H9 (cell line): ENCODE measurements at regions not wholly inside any gene's neighbourhood (a gene's known extent, or its start where the extent isn't known, plus 50 kb on each side); places are given as distances from the start of the nearest gene placed in this dataset.

Experiments
- DNase-seq: peaks from one replicate; pipeline ENCODE4 v3.0.0-alpha.2; 2017
- H2AFZ ChIP-seq: one replicate; pipeline ENCODE4 v1.6.1; 2013; ENCODE audit warnings: mild to moderate bottlenecking, low read length, control low read depth, moderate library complexity
- H2AK5ac ChIP-seq: 2 replicates; pipeline ENCODE4 v1.6.1; 2013; ENCODE audit warnings: low read length, control low read depth, mixed read lengths; ENCODE audit not compliant: insufficient read length
- H2BK120ac ChIP-seq: one replicate; pipeline ENCODE4 v1.6.1; 2013; ENCODE audit warnings: low read depth, mild to moderate bottlenecking, low read length, control low read depth, inconsistent platforms; ENCODE audit not compliant: poor library complexity, severe bottlenecking
- H2BK12ac ChIP-seq: 2 replicates; pipeline ENCODE4 v1.6.1; 2013; ENCODE audit warnings: low read length, control low read depth, mixed read lengths, low read depth; ENCODE audit not compliant: insufficient read length
- H2BK15ac ChIP-seq: 2 replicates; pipeline ENCODE4 v1.6.1; 2013; ENCODE audit warnings: low read depth, low read length, control low read depth
- H2BK20ac ChIP-seq: one replicate; pipeline ENCODE4 v1.6.1; 2013; ENCODE audit warnings: low read depth, mild to moderate bottlenecking, low read length, control low read depth, inconsistent platforms; ENCODE audit not compliant: poor library complexity, severe bottlenecking
- H2BK5ac ChIP-seq: 2 replicates; pipeline ENCODE4 v1.6.1; 2013; ENCODE audit warnings: low read length, control low read depth, mixed read lengths; ENCODE audit not compliant: insufficient read length
- H3K14ac ChIP-seq: 2 replicates; pipeline ENCODE4 v1.6.1; 2013; ENCODE audit warnings: low read length, control low read depth; ENCODE audit not compliant: insufficient read depth
- H3K18ac ChIP-seq: 2 replicates; pipeline ENCODE4 v1.6.1; 2013; ENCODE audit warnings: low read depth, mild to moderate bottlenecking, mixed read lengths, low read length, control low read depth; ENCODE audit not compliant: insufficient read length
- H3K23ac ChIP-seq: 2 replicates; pipeline ENCODE4 v1.6.1; 2013; ENCODE audit warnings: low read length, control low read depth, mixed read lengths, low read depth; ENCODE audit not compliant: insufficient read length
- H3K23me2 ChIP-seq: 2 replicates; pipeline ENCODE4 v1.6.1; 2013; ENCODE audit warnings: low read depth, mild to moderate bottlenecking, mixed read lengths, low read length, control low read depth; ENCODE audit not compliant: insufficient read length, poor library complexity, severe bottlenecking
- H3K27ac ChIP-seq: 2 replicates; pipeline ENCODE4 v1.5.1; 2013; ENCODE audit warnings: low read length, control low read depth, mixed read lengths, low read depth; ENCODE audit not compliant: insufficient read length
- H3K27me3 ChIP-seq: 2 replicates; pipeline ENCODE4 v1.6.1; 2013; ENCODE audit warnings: low read length, control low read depth, inconsistent platforms; ENCODE audit not compliant: insufficient read depth
- H3K4ac ChIP-seq: 2 replicates; pipeline ENCODE4 v1.6.1; 2013; ENCODE audit warnings: low read depth, mild to moderate bottlenecking, control low read depth, inconsistent platforms, low read length, moderate library complexity
- H3K4me1 ChIP-seq: 2 replicates; pipeline ENCODE4 v1.6.1; 2013; ENCODE audit warnings: low read length, control low read depth, inconsistent platforms; ENCODE audit not compliant: insufficient read depth
- H3K4me2 ChIP-seq: 2 replicates; pipeline ENCODE4 v1.6.1; 2013; ENCODE audit warnings: low read length, control low read depth, mixed read lengths; ENCODE audit not compliant: insufficient read length, insufficient read depth
- H3K56ac ChIP-seq: 2 replicates; pipeline ENCODE4 v1.6.1; 2013; ENCODE audit warnings: low read depth, mild to moderate bottlenecking, mixed read lengths, low read length, control low read depth; ENCODE audit not compliant: insufficient read length
- H3K79me1 ChIP-seq: 2 replicates; pipeline ENCODE4 v1.6.1; 2013; ENCODE audit warnings: low read depth, mild to moderate bottlenecking, moderate library complexity, low read length, control low read depth, inconsistent platforms; ENCODE audit not compliant: insufficient read depth, poor library complexity, severe bottlenecking
- H3K79me2 ChIP-seq: 2 replicates; pipeline ENCODE4 v1.6.1; 2013; ENCODE audit warnings: low read length, control low read depth, inconsistent platforms; ENCODE audit not compliant: insufficient read depth
- H3K9ac ChIP-seq: 2 replicates; pipeline ENCODE4 v1.6.1; 2013; ENCODE audit warnings: low read length, control low read depth, mixed read lengths; ENCODE audit not compliant: insufficient read length; ENCODE audit errors: extremely low read depth
- H3K9me3 ChIP-seq: one replicate; pipeline ENCODE4 v1.6.1; 2013; ENCODE audit warnings: low read depth, low read length, inconsistent platforms; ENCODE audit not compliant: control insufficient read depth
- H3T11ph ChIP-seq: one replicate; pipeline ENCODE4 v1.6.1; 2013; ENCODE audit warnings: mild to moderate bottlenecking, low read length, control low read depth, inconsistent platforms
- H4K20me1 ChIP-seq: one replicate; pipeline ENCODE4 v1.6.1; 2013; ENCODE audit not compliant: control insufficient read depth, insufficient read length, insufficient read depth
- H4K5ac ChIP-seq: 2 replicates; pipeline ENCODE4 v1.6.1; 2013; ENCODE audit warnings: low read depth, mild to moderate bottlenecking, mixed read lengths, low read length, control low read depth; ENCODE audit not compliant: insufficient read length
- H4K8ac ChIP-seq: replicated peaks from 2 replicates; pipeline ENCODE4 v1.6.1; 2013; ENCODE audit warnings: low read length, control low read depth, mixed read lengths, low read depth; ENCODE audit not compliant: insufficient read length
- H4K91ac ChIP-seq: 2 replicates; pipeline ENCODE4 v1.6.1; 2013; ENCODE audit warnings: low read depth, mild to moderate bottlenecking, moderate library complexity, mixed read lengths, low read length, control low read depth; ENCODE audit not compliant: insufficient read length
- H3K27ac Mint-ChIP-seq, 3 experiments: 2 replicates in 2 of 3; 3 replicates in 1 of 3; pipeline ENCODE4 v1.8.0; 2020 to 2021; ENCODE audit warnings: mixed read lengths in 3 of 3, mild to moderate bottlenecking in 1 of 3, moderate library complexity in 1 of 3
- H3K27me3 Mint-ChIP-seq: 2 replicates; pipeline ENCODE4 v1.8.0; 2021; ENCODE audit warnings: low read depth, mild to moderate bottlenecking, moderate library complexity, mixed read lengths
- H3K36me3 Mint-ChIP-seq, 3 experiments: 2 replicates in 2 of 3; 3 replicates in 1 of 3; pipeline ENCODE4 v1.8.0; 2020 to 2021; ENCODE audit warnings: low read depth in 3 of 3, mixed read lengths in 3 of 3; ENCODE audit not compliant: insufficient read depth in 1 of 3
- H3K4me1 Mint-ChIP-seq, 2 experiments: 2 replicates each; pipeline ENCODE4 v1.8.0; 2020; ENCODE audit warnings: mixed read lengths in 2 of 2
- H3K4me3 Mint-ChIP-seq, 2 experiments: 2 replicates in 1 of 2; 3 replicates in 1 of 2; pipeline ENCODE4 v1.8.0; 2020 to 2021; ENCODE audit warnings: mild to moderate bottlenecking in 2 of 2, mixed read lengths in 2 of 2, moderate library complexity in 1 of 2
- H3K9me3 Mint-ChIP-seq, 2 experiments: 2 replicates in 1 of 2; 3 replicates in 1 of 2; pipeline ENCODE4 v1.8.0; 2020; ENCODE audit warnings: mild to moderate bottlenecking in 2 of 2, mixed read lengths in 2 of 2, moderate library complexity in 1 of 2
- CTCF ChIP-seq: fragments of 200-600 bp; sonication (generic); conservative IDR thresholded peaks from 3 replicates; pipeline ENCODE4 v1.8.0; 2021; ENCODE audit warnings: antibody characterized with exemption, mild to moderate bottlenecking
- WGBS: extraction: QIAGEN DNeasy Blood & Tissue Kit; methylation state at CpG from one replicate; pipeline ENCODE4 v1.1.7; 2013; ENCODE audit warnings: missing lambda C conversion rate, low lambda C conversion rate, mixed read lengths; ENCODE audit not compliant: insufficient read length; ENCODE audit errors: extremely low coverage; 5-methylcytosine and 5-hydroxymethylcytosine counted together

GRCh38 chr1:22379566-22379965, 72.1 kb upstream of the ZBTB40 start:
- Histone ChIP-seq H3K27ac (no peak overlapping the region), H2BK12ac (no peak overlapping the region), H4K91ac (no peak overlapping the region), H3K14ac (no peak overlapping the region), H2BK120ac (no peak overlapping the region), H3K23ac (no peak overlapping the region), H3K79me2 (no peaks in the 10 kb centered on the region), H3K18ac (no peak overlapping the region), H3T11ph (no peak overlapping the region), H3K79me1 (no peaks in the 10 kb centered on the region), H4K5ac (no peak overlapping the region), H4K20me1 (no peaks in the 10 kb centered on the region), H3K56ac (no peak overlapping the region), H2AK5ac (no peak overlapping the region), H3K9ac (no peak overlapping the region), H4K8ac (no peak overlapping the region), H2AFZ (no peak overlapping the region), H2BK15ac (no peak overlapping the region), H3K4ac (no peak overlapping the region), H2BK5ac (no peak overlapping the region), H3K9me3 (no peaks in the 10 kb centered on the region), H3K4me2 (no peak overlapping the region), H2BK20ac (no peak overlapping the region), H3K4me1 (no peaks in the 10 kb centered on the region; the same call in 1 of the 2 replicates), H3K27me3 (no peaks in the 10 kb centered on the region), H3K23me2 (no peaks in the 10 kb centered on the region)
- no CpG with 5 or more reads among the region's 7 CpGs for WGBS
- no peaks in the 10 kb centered on the region for H3K36me3 Mint-ChIP-seq
- no peaks in the 10 kb centered on the region; a peak in 1 of 5 replicates for H3K9me3 Mint-ChIP-seq
- H3K27me3 Mint-ChIP-seq: peaks cover 4% of the 10 kb centered on the region; the same call in 1 of the 2 replicates
- H3K4me3 Mint-ChIP-seq: no peak overlapping the region
- peaks cover 20 to 29% of the 10 kb centered on the region in 2 experiments for H3K4me1 Mint-ChIP-seq
- H3K27ac Mint-ChIP-seq: no peak overlapping the region; a peak in 1 of 7 replicates
- TF ChIP-seq CTCF: no peak
- no peak for DNase-seq
